Breast epithelium (tissue), 3 donors: ENCODE measurements at regions not wholly inside any gene's neighbourhood (a gene's known extent, or its start where the extent isn't known, plus 50 kb on each side); places are given as distances from the start of the nearest gene placed in this dataset.

ENCODE experiments used
- POLR2A ChIP-seq: fragments of 450-650 bp; IDR thresholded peaks from one replicate; pipeline ENCODE4 v1.6.1; 2016; ENCODE audit warnings: antibody characterized with exemption, mild to moderate bottlenecking, moderate library complexity
- TF ChIP-seq, protein P1 (sequence below), 3 donors: fragments of 450-650 bp; IDR thresholded peaks; one replicate each; pipeline ENCODE4 v1.5.1; 2016 to 2017; ENCODE audit warnings: antibody characterized with exemption in 3 of 3, mild to moderate bottlenecking in 3 of 3, moderate library complexity in 3 of 3

DNA sequence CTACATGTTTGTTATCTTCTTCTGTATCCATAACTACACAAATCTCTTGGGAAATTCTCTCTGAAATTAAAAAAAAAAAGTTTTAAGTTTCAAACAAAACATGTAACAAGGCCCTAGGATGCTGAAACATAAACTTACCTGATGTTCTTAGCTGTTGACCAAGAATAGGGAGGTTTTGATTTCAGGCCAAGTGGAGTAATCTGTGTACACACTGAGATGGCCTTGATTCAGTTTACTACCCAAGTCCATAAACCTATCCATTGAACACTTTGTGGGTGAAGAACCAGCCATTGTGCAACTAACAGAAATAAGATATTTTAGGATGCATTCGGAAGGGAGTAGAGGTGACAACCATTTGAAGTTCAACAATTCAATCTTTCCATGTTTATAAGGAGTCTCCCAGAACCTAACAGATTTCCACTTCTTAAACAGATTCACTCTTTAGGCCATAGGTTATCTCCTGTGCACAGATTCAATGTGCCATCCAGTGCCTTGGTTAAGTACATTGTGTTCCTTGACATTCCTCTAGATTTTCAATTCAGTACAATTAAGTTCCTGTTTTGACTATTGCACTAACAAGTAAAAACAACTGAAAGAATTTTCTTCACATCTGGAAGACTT, 143.1 kb downstream of the CRPPA start:
- TF ChIP-seq, protein P1, sequence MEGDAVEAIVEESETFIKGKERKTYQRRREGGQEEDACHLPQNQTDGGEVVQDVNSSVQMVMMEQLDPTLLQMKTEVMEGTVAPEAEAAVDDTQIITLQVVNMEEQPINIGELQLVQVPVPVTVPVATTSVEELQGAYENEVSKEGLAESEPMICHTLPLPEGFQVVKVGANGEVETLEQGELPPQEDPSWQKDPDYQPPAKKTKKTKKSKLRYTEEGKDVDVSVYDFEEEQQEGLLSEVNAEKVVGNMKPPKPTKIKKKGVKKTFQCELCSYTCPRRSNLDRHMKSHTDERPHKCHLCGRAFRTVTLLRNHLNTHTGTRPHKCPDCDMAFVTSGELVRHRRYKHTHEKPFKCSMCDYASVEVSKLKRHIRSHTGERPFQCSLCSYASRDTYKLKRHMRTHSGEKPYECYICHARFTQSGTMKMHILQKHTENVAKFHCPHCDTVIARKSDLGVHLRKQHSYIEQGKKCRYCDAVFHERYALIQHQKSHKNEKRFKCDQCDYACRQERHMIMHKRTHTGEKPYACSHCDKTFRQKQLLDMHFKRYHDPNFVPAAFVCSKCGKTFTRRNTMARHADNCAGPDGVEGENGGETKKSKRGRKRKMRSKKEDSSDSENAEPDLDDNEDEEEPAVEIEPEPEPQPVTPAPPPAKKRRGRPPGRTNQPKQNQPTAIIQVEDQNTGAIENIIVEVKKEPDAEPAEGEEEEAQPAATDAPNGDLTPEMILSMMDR (IDR thresholded peaks at IDR 0.05), result no peak
- no peak for TF ChIP-seq POLR2A
